PC-9 (cell line): ENCODE measurements at regions not wholly inside any gene's neighbourhood (a gene's known extent, or its start where the extent isn't known, plus 50 kb on each side); places are given as distances from the start of the nearest gene placed in this dataset.

Experiments
- BruUV-seq: library from RNA; stranded (reverse); fragments of 400-500 nt; replicated peaks from 2 replicates; lab custom pipeline; 2021; lab: Mats Ljungman, UMichigan
- CTCF ChIA-PET: fragments of 300-600 bp; sonication (Branson Sonifier 250); formaldehyde crosslinking; loops from one replicate; lab custom pipeline; 2022; ENCODE audit warnings: antibody characterized with exemption; lab: Charles Lee
- POLR2A ChIA-PET: fragments of 300-600 bp; sonication (Branson Sonifier 250); formaldehyde crosslinking; loops from one replicate; lab custom pipeline; 2022; ENCODE audit warnings: antibody characterized with exemption; ENCODE audit not compliant: unreplicated experiment; lab: Charles Lee
- DNase-seq, 2 experiments: peaks; one replicate each; pipeline versions ENCODE4 v3.0.0 to v3.0.0-alpha.2; 2015 to 2022; ENCODE audit warnings: mixed read lengths in 1 of 2
- H2AFZ ChIP-seq: fragments of 200-600 bp; sonication (generic); 2 replicates; pipeline ENCODE4 v1.8.1; 2017; ENCODE audit warnings: antibody characterized with exemption
- H3F3A ChIP-seq: fragments of 200-600 bp; sonication (generic); 2 replicates; pipeline ENCODE4 v1.8.1; 2017; ENCODE audit warnings: antibody characterized with exemption, mild to moderate bottlenecking, low read depth; ENCODE audit not compliant: insufficient read depth
- H3K27ac ChIP-seq: fragments of 200-600 bp; sonication (generic); 2 replicates; pipeline ENCODE4 v1.6.1; 2016; ENCODE audit warnings: mixed run types
- H3K27me3 ChIP-seq: fragments of 200-600 bp; sonication (generic); 2 replicates; pipeline ENCODE4 v1.6.1; 2016; ENCODE audit warnings: low read depth, mixed run types; ENCODE audit not compliant: insufficient read depth
- H3K36me3 ChIP-seq: fragments of 200-600 bp; sonication (generic); 2 replicates; pipeline ENCODE4 v1.6.1; 2016; ENCODE audit warnings: low read depth, mixed run types
- H3K4me1 ChIP-seq: fragments of 200-600 bp; sonication (generic); replicated peaks from 2 replicates; pipeline ENCODE4 v1.6.1; 2016; ENCODE audit warnings: mixed run types; ENCODE audit not compliant: insufficient read depth
- H3K4me2 ChIP-seq: fragments of 200-600 bp; sonication (generic); 2 replicates; pipeline ENCODE4 v1.6.1; 2017; ENCODE audit warnings: mixed run types
- H3K4me3 ChIP-seq: fragments of 200-600 bp; sonication (generic); 2 replicates; pipeline ENCODE4 v1.6.1; 2016; ENCODE audit warnings: mixed run types
- H3K79me2 ChIP-seq: fragments of 200-600 bp; sonication (generic); 2 replicates; pipeline ENCODE4 v1.6.1; 2017; ENCODE audit warnings: low read depth, mixed run types
- H3K9me2 ChIP-seq: fragments of 200-600 bp; sonication (generic); 2 replicates; pipeline ENCODE4 v1.8.1; 2017; ENCODE audit warnings: mild to moderate bottlenecking; ENCODE audit not compliant: insufficient read depth
- H3K9me3 ChIP-seq: fragments of 200-600 bp; sonication (generic); 2 replicates; pipeline ENCODE4 v1.8.1; 2016; ENCODE audit warnings: low read depth; ENCODE audit not compliant: insufficient read depth
- H4K20me1 ChIP-seq: fragments of 200-600 bp; sonication (generic); 2 replicates; pipeline ENCODE4 v1.8.1; 2017; ENCODE audit not compliant: insufficient read depth
- CTCF ChIP-seq: fragments of 200-600 bp; sonication (generic); conservative IDR thresholded peaks from 2 replicates; pipeline ENCODE4 v1.6.1; 2017; ENCODE audit warnings: mixed run types, antibody characterized with exemption, mild to moderate bottlenecking, moderate library complexity
- EZH2 ChIP-seq: fragments of 200-600 bp; sonication (generic); IDR thresholded peaks from 2 replicates; pipeline ENCODE4 v1.8.0; 2017; ENCODE audit warnings: antibody characterized with exemption, low read depth
- intact Hi-C: fragments of 100-400 bp; cut with micrococcal nuclease; formaldehyde crosslinking; loops from one replicate; pipeline ENCODE4 v1.10.0; 2022; ENCODE audit not compliant: unreplicated experiment

- Histone ChIP-seq H3K9me2 (no peaks in the 10 kb centered on the region), H3K36me3 (no peaks in the 10 kb centered on the region), H2AFZ (no peak overlapping the region), H3K27ac (no peak overlapping the region), H3K79me2 (no peaks in the 10 kb centered on the region), H3K4me3 (no peak overlapping the region), H3K4me2 (no peak overlapping the region), H3K27me3 (no peaks in the 10 kb centered on the region), H3K4me1 (no peaks in the 10 kb centered on the region), H4K20me1 (no peaks in the 10 kb centered on the region), H3F3A (no peaks in the 10 kb centered on the region), H3K9me3 (no peaks in the 10 kb centered on the region)
- TF ChIP-seq CTCF (no peak), EZH2 (no peak)
- ChIA-PET CTCF (no interaction called here), POLR2A (no interaction called here)
- DNase-seq = no peak
- BruUV-seq = no TSS peak
- intact Hi-C loops = no loop called here
These were observed 716.6 kb downstream of the OTOL1 start for GRCh38 chr3:162213196-162213595.

GRCh38 chr3:162213956-162214355, 717.3 kb downstream of the OTOL1 start:
- H3K4me1 ChIP-seq = no peaks in the 10 kb centered on the region
- H3F3A ChIP-seq = no peaks in the 10 kb centered on the region
- ChIA-PET POLR2A (no interaction called here), CTCF (no interaction called here)
- H3K79me2 ChIP-seq = no peaks in the 10 kb centered on the region
- H3K27ac ChIP-seq = no peak overlapping the region
- no peaks in the 10 kb centered on the region for H3K27me3 ChIP-seq
- no peaks in the 10 kb centered on the region for H3K9me3 ChIP-seq
- no peak for TF ChIP-seq EZH2
- TF ChIP-seq CTCF = no peak
- no peak overlapping the region for H3K4me2 ChIP-seq
- H4K20me1 ChIP-seq = no peaks in the 10 kb centered on the region
- H3K36me3 ChIP-seq = no peaks in the 10 kb centered on the region
- no peak overlapping the region for H2AFZ ChIP-seq
- BruUV-seq = no TSS peak
- intact Hi-C loops = no loop called here
- no peak overlapping the region for H3K4me3 ChIP-seq
- no peak for DNase-seq
- H3K9me2 ChIP-seq = no peaks in the 10 kb centered on the region

- Histone ChIP-seq H3F3A (no peaks in the 10 kb centered on the region), H2AFZ (no peak overlapping the region), H4K20me1 (no peaks in the 10 kb centered on the region), H3K4me3 (no peak overlapping the region), H3K79me2 (no peaks in the 10 kb centered on the region), H3K27me3 (no peaks in the 10 kb centered on the region), H3K4me2 (no peak overlapping the region), H3K36me3 (no peaks in the 10 kb centered on the region), H3K9me3 (no peaks in the 10 kb centered on the region), H3K27ac (no peak overlapping the region), H3K4me1 (no peaks in the 10 kb centered on the region), H3K9me2 (no peaks in the 10 kb centered on the region)
- no peak for DNase-seq
- BruUV-seq = no TSS peak
- ChIA-PET POLR2A (no interaction called here), CTCF (no interaction called here)
- intact Hi-C loops = no loop called here
- TF ChIP-seq EZH2 (no peak), CTCF (no peak)
These were observed 721.0 kb downstream of the OTOL1 start for GRCh38 chr3:162217647-162218046.
